GM12878 (cell line): ENCODE measurements at regions not wholly inside any gene's neighbourhood (a gene's known extent, or its start where the extent isn't known, plus 50 kb on each side); places are given as distances from the start of the nearest gene placed in this dataset.

Experiments used
- ATAC-seq: fragments of 200-7000 bp; cut with Tn5 transposase; 3 replicates; pipeline ENCODE4 v1.9.1; 2020; ENCODE audit warnings: mild to moderate bottlenecking, moderate library complexity
- BruUV-seq: library from RNA; stranded (reverse); fragments of 400-500 nt; replicated peaks from 2 replicates; lab custom pipeline; 2021; lab: Mats Ljungman, UMichigan
- CTCF ChIA-PET: fragments of 300-600 bp; sonication (Branson Sonifier 250); formaldehyde crosslinking; extraction: SDS; loops from one replicate; lab custom pipeline; 2021; ENCODE audit warnings: inconsistent platforms; lab: Yijun Ruan, JAX
- POLR2A ChIA-PET: fragments of 350-600 bp; formaldehyde crosslinking; extraction: SDS; loops from one replicate; lab custom pipeline; 2021; ENCODE audit warnings: inconsistent platforms; lab: Charles Lee
- RAD21 ChIA-PET: fragments of 300-600 bp; sonication (Branson Sonifier 250); formaldehyde crosslinking; loops from one replicate; lab custom pipeline; 2023; ENCODE audit warnings: antibody characterized with exemption; ENCODE audit not compliant: unreplicated experiment; lab: Charles Lee
- SMC1A ChIA-PET: fragments of 300-600 bp; sonication (Branson Sonifier 250); formaldehyde crosslinking; loops from one replicate; lab custom pipeline; 2023; ENCODE audit not compliant: unreplicated experiment, uncharacterized antibody; lab: Charles Lee
- DNase-seq: peaks from one replicate; pipeline ENCODE4 v3.0.0-alpha.2; 2011; ENCODE audit warnings: low read depth, low spot score
- FAIRE-seq: peaks from 3 replicates; lab custom pipeline; 2011; peaks lifted over from hg19 to GRCh38; lab: Jason Lieb, UNC
- H2AFZ ChIP-seq: 2 replicates; pipeline ENCODE4 v1.6.0; 2011; ENCODE audit warnings: low read depth, low read length, control low read depth; ENCODE audit not compliant: control insufficient read depth
- H3K27ac ChIP-seq: 2 replicates; pipeline ENCODE4 v1.5.1; 2011; ENCODE audit warnings: control low read depth; ENCODE audit not compliant: control insufficient read depth, insufficient read depth
- H3K27me3 ChIP-seq, 2 experiments: replicated peaks in 1 of 2; 2 replicates each; pipeline versions ENCODE4 v1.6.0 to v1.6.1; 2011; ENCODE audit warnings: low read length in 1 of 2; ENCODE audit not compliant: control insufficient read depth in 2 of 2, insufficient read depth in 2 of 2
- H3K36me3 ChIP-seq, 2 experiments: 2 replicates each; pipeline ENCODE4 v1.5.1; 2011; ENCODE audit warnings: low read length in 1 of 2; ENCODE audit not compliant: control insufficient read depth in 2 of 2, insufficient read depth in 2 of 2
- H3K4me1 ChIP-seq: 2 replicates; pipeline ENCODE4 v1.6.1; 2011; ENCODE audit warnings: mild to moderate bottlenecking, low read length, moderate library complexity, mixed read lengths; ENCODE audit not compliant: control insufficient read depth, insufficient read depth
- H3K4me2 ChIP-seq: 2 replicates; pipeline ENCODE4 v1.6.0; 2011; ENCODE audit warnings: control low read depth; ENCODE audit not compliant: control insufficient read depth, insufficient read depth
- H3K4me3 ChIP-seq: fragments of 200-600 bp; sonication (generic); 2 replicates; pipeline ENCODE4 v1.5.1; 2016
- H3K79me2 ChIP-seq: 2 replicates; pipeline ENCODE4 v1.6.0; 2011; ENCODE audit warnings: low read length; ENCODE audit not compliant: control insufficient read depth, insufficient read depth
- H3K9ac ChIP-seq: 2 replicates; pipeline ENCODE4 v1.8.0; 2011; ENCODE audit warnings: low read length, control low read depth, mixed read lengths; ENCODE audit not compliant: control insufficient read depth, insufficient read depth
- H3K9me3 ChIP-seq: replicated peaks from 3 replicates; pipeline ENCODE4 v1.5.1; 2011; ENCODE audit warnings: mild to moderate bottlenecking, low read length; ENCODE audit not compliant: control insufficient read depth, insufficient read depth
- H4K20me1 ChIP-seq: 2 replicates; pipeline ENCODE4 v1.6.0; 2011; ENCODE audit not compliant: control insufficient read depth, insufficient read depth
- CBFB ChIP-seq: IDR thresholded peaks from 2 replicates; pipeline ENCODE4 v1.6.1; 2016; ENCODE audit warnings: antibody characterized with exemption, low read depth
- CBX3 ChIP-seq: fragments of 200-600 bp; sonication (generic); IDR thresholded peaks from 2 replicates; pipeline ENCODE4 v1.6.1; 2016; ENCODE audit warnings: low read depth, borderline replicate concordance
- ESRRA ChIP-seq: IDR thresholded peaks from 2 replicates; pipeline ENCODE4 v1.6.1; 2012; ENCODE audit warnings: mild to moderate bottlenecking, low read length, improper control_type of control experiment
- MYB ChIP-seq: fragments of 150-350 bp; IDR thresholded peaks from 2 replicates; pipeline ENCODE4 v1.6.1; 2014; ENCODE audit warnings: mild to moderate bottlenecking, low read depth, low read length, borderline replicate concordance
- MYC ChIP-seq: IDR thresholded peaks from 2 replicates; pipeline ENCODE4 v1.6.1; 2011; ENCODE audit warnings: mild to moderate bottlenecking, low read length, moderate library complexity, inconsistent platforms; ENCODE audit not compliant: insufficient read depth, insufficient replicate concordance, insufficient read length, severe bottlenecking
- NFXL1 ChIP-seq: fragments of 450-650 bp; IDR thresholded peaks from 2 replicates; pipeline ENCODE4 v1.6.1; 2017; ENCODE audit warnings: antibody characterized with exemption, mild to moderate bottlenecking, borderline replicate concordance
- NR2C2 ChIP-seq: IDR thresholded peaks from 2 replicates; pipeline ENCODE4 v1.6.1; 2011; ENCODE audit warnings: borderline replicate concordance, low read depth; ENCODE audit not compliant: control insufficient read depth, insufficient read length
- SREBF2 ChIP-seq: IDR thresholded peaks from 2 replicates; pipeline ENCODE4 v1.6.1; 2012; ENCODE audit warnings: mild to moderate bottlenecking, low read length
- ZZZ3 ChIP-seq: IDR thresholded peaks from 2 replicates; pipeline ENCODE4 v1.6.1; 2011; ENCODE audit warnings: low read depth; ENCODE audit not compliant: control insufficient read depth, insufficient read length
- WGBS: methylation state at CpG from one replicate; pipeline ENCODE4 v1.1.6; 2016; ENCODE audit warnings: low lambda C conversion rate; ENCODE audit not compliant: insufficient replicate concordance, insufficient coverage; ENCODE audit errors: missing lambda C conversion rate; 5-methylcytosine and 5-hydroxymethylcytosine counted together
- in situ Hi-C: fragments of 300-500 bp; cut with MboI; formaldehyde crosslinking; loops from 9 replicates; pipeline ENCODE4 v1.14.3; 2018; ENCODE audit warnings: mixed read lengths
- intact Hi-C: fragments of 100-400 bp; cut with micrococcal nuclease; formaldehyde crosslinking; loops from one replicate; pipeline ENCODE4 v1.14.2; 2022; ENCODE audit not compliant: unreplicated experiment
- TF ChIP-seq, protein P1 (sequence below): fragments of 450-650 bp; formaldehyde crosslinking; IDR thresholded peaks from 2 replicates; pipeline ENCODE4 v1.5.0; 2022; ENCODE audit warnings: mild to moderate bottlenecking, missing genetic modification characterization

DNA sequence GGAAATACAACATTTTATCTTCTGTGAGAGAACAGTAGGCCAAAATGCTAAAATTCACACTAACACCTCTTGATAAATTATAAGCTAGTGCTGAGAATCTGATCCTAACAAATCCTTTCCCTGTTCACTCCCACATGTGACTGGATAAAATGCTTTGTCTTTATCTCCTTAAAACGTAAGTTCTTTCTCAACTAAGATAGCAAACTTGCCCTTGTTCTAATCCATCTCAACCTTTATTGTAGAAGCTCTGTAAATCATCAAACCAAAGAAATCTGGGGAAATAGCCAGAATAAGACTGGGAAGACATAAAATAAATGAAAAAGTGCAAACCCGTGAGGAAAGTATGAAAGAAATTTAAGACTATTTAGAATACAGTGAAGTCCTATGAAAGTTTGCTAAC, 1058.4 kb upstream of the ACVR2A start:
- H3K36me3 ChIP-seq: no peaks in the 10 kb centered on the region
- RAD21 ChIA-PET: interaction anchor here (1.2 kb wide), 1 partner anchor 12 kb away, joined by 3 read pairs; no protein-coding TSS in a partner anchor
- H3K27ac ChIP-seq: no peak overlapping the region
- intact Hi-C loops: no loop called here
- H3K4me2 ChIP-seq: no peak overlapping the region
- DNase-seq (no peak), FAIRE-seq (no peak), ATAC-seq (no peak)
- H3K27me3 ChIP-seq: no peaks in the 10 kb centered on the region
- BruUV-seq: no TSS peak
- no peaks in the 10 kb centered on the region for H3K9me3 ChIP-seq
- SMC1A ChIA-PET: interaction anchor here (0.6 to 5.8 kb wide), 7 partner anchors 10 to 824 kb away, joined by 3 to 34 read pairs (median 6); no protein-coding TSS in a partner anchor
- TF ChIP-seq CBX3: no peak
- TF ChIP-seq, protein P1, sequence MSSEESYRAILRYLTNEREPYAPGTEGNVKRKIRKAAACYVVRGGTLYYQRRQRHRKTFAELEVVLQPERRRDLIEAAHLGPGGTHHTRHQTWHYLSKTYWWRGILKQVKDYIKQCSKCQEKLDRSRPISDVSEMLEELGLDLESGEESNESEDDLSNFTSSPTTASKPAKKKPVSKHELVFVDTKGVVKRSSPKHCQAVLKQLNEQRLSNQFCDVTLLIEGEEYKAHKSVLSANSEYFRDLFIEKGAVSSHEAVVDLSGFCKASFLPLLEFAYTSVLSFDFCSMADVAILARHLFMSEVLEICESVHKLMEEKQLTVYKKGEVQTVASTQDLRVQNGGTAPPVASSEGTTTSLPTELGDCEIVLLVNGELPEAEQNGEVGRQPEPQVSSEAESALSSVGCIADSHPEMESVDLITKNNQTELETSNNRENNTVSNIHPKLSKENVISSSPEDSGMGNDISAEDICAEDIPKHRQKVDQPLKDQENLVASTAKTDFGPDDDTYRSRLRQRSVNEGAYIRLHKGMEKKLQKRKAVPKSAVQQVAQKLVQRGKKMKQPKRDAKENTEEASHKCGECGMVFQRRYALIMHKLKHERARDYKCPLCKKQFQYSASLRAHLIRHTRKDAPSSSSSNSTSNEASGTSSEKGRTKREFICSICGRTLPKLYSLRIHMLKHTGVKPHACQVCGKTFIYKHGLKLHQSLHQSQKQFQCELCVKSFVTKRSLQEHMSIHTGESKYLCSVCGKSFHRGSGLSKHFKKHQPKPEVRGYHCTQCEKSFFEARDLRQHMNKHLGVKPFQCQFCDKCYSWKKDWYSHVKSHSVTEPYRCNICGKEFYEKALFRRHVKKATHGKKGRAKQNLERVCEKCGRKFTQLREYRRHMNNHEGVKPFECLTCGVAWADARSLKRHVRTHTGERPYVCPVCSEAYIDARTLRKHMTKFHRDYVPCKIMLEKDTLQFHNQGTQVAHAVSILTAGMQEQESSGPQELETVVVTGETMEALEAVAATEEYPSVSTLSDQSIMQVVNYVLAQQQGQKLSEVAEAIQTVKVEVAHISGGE (CRISPR knock-in tag): no peak
- in situ Hi-C loops: no loop called here
- H3K79me2 ChIP-seq: no peaks in the 10 kb centered on the region
- no peaks in the 10 kb centered on the region for H4K20me1 ChIP-seq
- H2AFZ ChIP-seq: no peak overlapping the region
- no peak overlapping the region for H3K4me3 ChIP-seq
- H3K4me1 ChIP-seq: no peaks in the 10 kb centered on the region
- CTCF ChIA-PET: interaction anchor here (0.6 to 1.4 kb wide), 3 partner anchors 9 to 665 kb away, joined by 3 to 4 read pairs (median 3); no protein-coding TSS in a partner anchor
- 45% methylated on average over 2 of the region's 2 CpGs for WGBS
- POLR2A ChIA-PET: interaction anchor here (1.4 kb wide), 1 partner anchor 13 kb away, joined by 4 read pairs; no protein-coding TSS in a partner anchor
- H3K9ac ChIP-seq: no peak overlapping the region

DNA sequence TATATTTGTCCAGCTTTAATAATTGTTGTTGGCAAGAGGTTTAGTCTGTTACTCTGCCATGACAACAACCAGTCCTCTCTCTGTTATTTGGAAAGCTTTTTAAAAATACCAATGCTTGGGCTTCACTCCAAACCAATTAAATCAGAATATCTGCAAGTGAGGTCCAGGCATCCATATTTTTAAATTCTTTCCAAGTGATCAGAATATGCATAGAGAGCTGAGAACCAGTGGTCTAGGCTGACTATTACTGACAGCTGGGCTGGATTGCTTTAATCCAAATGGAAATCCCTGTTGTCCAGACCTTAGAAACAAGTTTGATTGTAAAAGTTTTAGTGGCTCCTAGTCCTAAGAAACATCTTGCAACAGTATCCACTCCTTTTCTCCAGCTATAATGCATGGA, 1059.7 kb upstream of the ACVR2A start:
- Histone ChIP-seq H3K36me3 (no peaks in the 10 kb centered on the region), H3K27me3 (no peaks in the 10 kb centered on the region), H3K27ac (no peak overlapping the region), H3K9me3 (no peaks in the 10 kb centered on the region), H2AFZ (no peak overlapping the region), H3K9ac (no peak overlapping the region), H3K79me2 (no peaks in the 10 kb centered on the region), H3K4me1 (no peaks in the 10 kb centered on the region), H3K4me2 (no peak overlapping the region), H3K4me3 (no peak overlapping the region), H4K20me1 (no peaks in the 10 kb centered on the region)
- SMC1A ChIA-PET: interaction anchor here (1.4 to 5.8 kb wide), 5 partner anchors 13 to 22 kb away, joined by 3 to 34 read pairs (median 6); no protein-coding TSS in a partner anchor
- RAD21 ChIA-PET: interaction anchor here (1.2 to 1.4 kb wide), 2 partner anchors 14 to 23 kb away, joined by 3 read pairs; no protein-coding TSS in a partner anchor
- POLR2A ChIA-PET: interaction anchor here (1.6 kb wide), 1 partner anchor 9 kb away, joined by 5 read pairs; no protein-coding TSS in a partner anchor
- CTCF ChIA-PET: interaction anchor here (0.5 to 1.3 kb wide), 4 partner anchors 13 to 547 kb away, joined by 3 to 4 read pairs (median 3); no protein-coding TSS in a partner anchor
- intact Hi-C loops (no loop called here), in situ Hi-C loops (no loop called here)
- ATAC-seq (no peak), FAIRE-seq (no peak), DNase-seq (no peak)
- BruUV-seq: no TSS peak
- TF ChIP-seq ESRRA (no peak), NFXL1 (no peak), MYC (no peak), NR2C2 (no peak), ZZZ3 (no peak), SREBF2 (no peak), CBFB (no peak), MYB (no peak)
